GOT3 (cell line): ENCODE measurements at regions not wholly inside any gene's neighbourhood (a gene's known extent, or its start where the extent isn't known, plus 50 kb on each side); places are given as distances from the start of the nearest gene placed in this dataset.
"Not testable (repeated sequence)": the region's sequence is repeated elsewhere in the genome, so short reads cannot be mapped to it uniquely, and the experiment has no call there.

ENCODE experiments used
- DNase-seq: peaks from one replicate; lab custom pipeline; 2025; ENCODE audit warnings: mixed read lengths; lab: John Stamatoyannopoulos, UW

GRCh38 chr14:85895603-85896002, 365.7 kb downstream of the FLRT2 start:
- no peak for DNase-seq

- DNase-seq: no peak
These were observed 362.3 kb downstream of the FLRT2 start for GRCh38 chr14:85892251-85892650.

GRCh38 chr14:85883966-85884365, 354.0 kb downstream of the FLRT2 start:
- no peak for DNase-seq

- no peak for DNase-seq
These were observed 353.2 kb downstream of the FLRT2 start for GRCh38 chr14:85883101-85883500.

GRCh38 chr14:85881935-85882334, 352.0 kb downstream of the FLRT2 start:
- DNase-seq: no peak

GRCh38 chr14:85878874-85879273, 348.9 kb downstream of the FLRT2 start:
- no peak for DNase-seq

GRCh38 chr14:85873006-85873405, 343.1 kb downstream of the FLRT2 start:
- no peak for DNase-seq

- DNase-seq: no peak
These were observed 337.5 kb downstream of the FLRT2 start for GRCh38 chr14:85867450-85867849.

- no peak for DNase-seq
These were observed 335.8 kb downstream of the FLRT2 start for GRCh38 chr14:85865701-85866100.

- DNase-seq: no peak
These were observed 328.7 kb downstream of the FLRT2 start for GRCh38 chr14:85858634-85859033.

GRCh38 chr14:85856430-85856829, 326.5 kb downstream of the FLRT2 start:
- no peak for DNase-seq

GRCh38 chr14:85853996-85854526, 324.1 kb downstream of the FLRT2 start:
- DNase-seq: no peak

- DNase-seq: no peak
These were observed 323.0 kb downstream of the FLRT2 start for GRCh38 chr14:85852906-85853305.

GRCh38 chr14:85852123-85852522, 322.2 kb downstream of the FLRT2 start:
- DNase-seq: not testable (repeated sequence)

GRCh38 chr14:85830549-85830948, 300.6 kb downstream of the FLRT2 start:
- DNase-seq: not testable (repeated sequence)

GRCh38 chr14:85829601-85830000, 299.7 kb downstream of the FLRT2 start:
- not testable (repeated sequence) for DNase-seq

- no peak for DNase-seq
These were observed 294.6 kb downstream of the FLRT2 start for GRCh38 chr14:85824526-85824925.

GRCh38 chr14:85822236-85822635, 292.3 kb downstream of the FLRT2 start:
- DNase-seq: no peak

- no peak for DNase-seq
These were observed 287.5 kb downstream of the FLRT2 start for GRCh38 chr14:85817430-85817829.

- no peak for DNase-seq
These were observed 283.1 kb downstream of the FLRT2 start for GRCh38 chr14:85813040-85813439.

GRCh38 chr14:85811340-85811739, 281.4 kb downstream of the FLRT2 start:
- no peak for DNase-seq

GRCh38 chr14:85799668-85800067, 269.7 kb downstream of the FLRT2 start:
- no peak for DNase-seq

- DNase-seq: no peak
These were observed 268.9 kb downstream of the FLRT2 start for GRCh38 chr14:85798856-85799255.

- no peak for DNase-seq
These were observed 263.6 kb downstream of the FLRT2 start for GRCh38 chr14:85793533-85793932.

GRCh38 chr14:85789506-85789905, 259.6 kb downstream of the FLRT2 start:
- DNase-seq: no peak
